Suprapubic skin (tissue), 4 donors: ENCODE measurements at regions not wholly inside any gene's neighbourhood (a gene's known extent, or its start where the extent isn't known, plus 50 kb on each side); places are given as distances from the start of the nearest gene placed in this dataset.

Experiments
- CTCF ChIP-seq, 2 donors: fragments of 200-600 bp in 1 of 2; fragments of 450-650 bp in 1 of 2; sonication (generic) in 1 of 2; IDR thresholded peaks; one replicate each; pipeline ENCODE4 v1.5.1; 2016 to 2019; ENCODE audit warnings: antibody characterized with exemption in 2 of 2, mild to moderate bottlenecking in 1 of 2, moderate library complexity in 1 of 2
- POLR2A ChIP-seq, 2 donors: fragments of 450-650 bp; IDR thresholded peaks; one replicate each; pipeline ENCODE4 v1.6.1; 2017; ENCODE audit warnings: antibody characterized with exemption in 2 of 2, mild to moderate bottlenecking in 2 of 2, moderate library complexity in 2 of 2
- POLR2AphosphoS5 ChIP-seq, 3 donors: sonication (generic); formaldehyde crosslinking; IDR thresholded peaks; one replicate each; pipeline ENCODE4 v1.6.1; 2017; ENCODE audit warnings: antibody characterized with exemption in 3 of 3

- TF ChIP-seq POLR2A (IDR thresholded peaks at IDR 0.05): no peak
- no peak for TF ChIP-seq CTCF (IDR thresholded peaks at IDR 0.05)
- no peak for TF ChIP-seq POLR2AphosphoS5 (IDR thresholded peaks at IDR 0.05)
These were observed 268.4 kb downstream of the FAM170A start for GRCh38 chr5:119897537-119898370.
